ENCODE measurements at regions not wholly inside any gene's neighbourhood (a gene's known extent, or its start where the extent isn't known, plus 50 kb on each side); places are given as distances from the start of the nearest gene placed in this dataset.

DNA sequence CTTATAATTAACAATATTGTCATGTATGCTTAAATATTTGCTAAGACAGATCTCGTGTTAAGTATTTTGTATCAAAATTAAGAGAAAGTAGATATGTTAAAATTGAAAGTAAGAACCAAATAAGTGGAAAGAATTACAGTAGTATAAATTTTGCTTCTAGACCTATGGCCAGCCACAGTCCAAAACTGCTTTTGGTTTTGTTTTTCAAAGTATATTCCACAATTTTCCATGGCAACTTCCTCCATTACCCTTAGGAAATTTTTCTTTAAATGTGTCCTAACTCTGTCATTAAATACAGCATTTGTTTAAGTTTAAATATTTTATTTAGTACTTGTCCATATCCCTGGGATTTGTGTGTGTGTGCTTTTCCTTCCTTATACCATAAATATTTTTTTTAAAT lies 689.0 kb downstream of the DIAPH3 start:
- no peak for DNase-seq

DNA sequence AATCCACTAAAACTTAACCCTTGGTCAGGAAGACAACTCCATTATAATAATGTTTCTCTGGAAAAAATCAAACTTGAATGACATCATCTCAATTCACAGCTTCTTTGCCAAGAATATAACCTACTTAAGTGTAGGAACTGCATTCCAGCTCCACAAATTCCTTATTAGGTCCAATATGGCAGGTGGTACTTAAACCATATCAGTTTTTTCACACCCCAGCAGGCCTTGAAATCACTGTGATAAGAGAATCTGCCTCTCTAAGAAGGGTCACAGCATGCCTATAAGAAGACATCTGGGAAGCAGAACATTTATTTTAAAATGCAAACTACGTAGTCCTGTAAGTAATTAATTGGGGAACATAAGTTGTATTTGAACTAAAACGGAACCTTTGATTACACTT lies 687.8 kb downstream of the DIAPH3 start:
- no peak for DNase-seq

DNA sequence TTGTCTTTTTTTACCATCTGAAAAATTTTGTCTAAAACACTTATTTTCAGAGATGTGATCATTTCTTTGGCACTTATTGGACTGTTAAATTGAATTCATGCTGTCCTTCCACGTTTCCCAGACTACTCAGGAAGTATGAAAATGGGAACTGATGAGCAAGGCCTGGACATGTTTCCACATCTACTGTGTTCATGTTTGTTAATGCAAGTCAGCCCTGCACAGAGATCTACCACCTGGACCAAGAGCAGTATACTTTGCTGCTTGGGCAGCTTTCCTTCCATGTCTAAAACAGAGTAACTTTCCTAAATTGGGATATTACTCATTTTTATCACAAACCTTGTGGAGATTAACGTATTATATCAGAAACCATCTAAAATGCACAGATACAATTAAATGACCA lies 687.4 kb downstream of the DIAPH3 start:
- DNase-seq = peak in 1 of 4 experiments; percentile 6

DNA sequence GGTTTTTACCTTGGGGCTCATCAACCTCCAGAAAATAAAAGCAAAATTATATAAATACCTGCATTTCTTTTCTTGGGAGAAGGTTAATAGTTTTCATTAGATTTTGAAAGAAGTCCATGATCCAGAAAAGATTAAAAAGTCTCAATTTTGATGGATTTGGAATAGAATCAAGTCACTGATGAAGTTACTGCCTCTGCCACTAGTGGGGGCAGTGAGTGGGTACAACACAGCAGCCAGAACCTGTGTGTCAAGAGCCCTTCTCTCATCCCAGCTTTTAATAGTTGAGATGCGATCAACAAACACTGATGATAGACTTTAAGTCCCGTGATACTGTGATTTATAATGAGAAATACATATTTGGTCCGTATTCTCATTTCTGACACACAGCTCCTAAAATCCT lies 686.7 kb downstream of the DIAPH3 start:
- peak in 1 of 4 experiments; percentile 3 for DNase-seq

DNA sequence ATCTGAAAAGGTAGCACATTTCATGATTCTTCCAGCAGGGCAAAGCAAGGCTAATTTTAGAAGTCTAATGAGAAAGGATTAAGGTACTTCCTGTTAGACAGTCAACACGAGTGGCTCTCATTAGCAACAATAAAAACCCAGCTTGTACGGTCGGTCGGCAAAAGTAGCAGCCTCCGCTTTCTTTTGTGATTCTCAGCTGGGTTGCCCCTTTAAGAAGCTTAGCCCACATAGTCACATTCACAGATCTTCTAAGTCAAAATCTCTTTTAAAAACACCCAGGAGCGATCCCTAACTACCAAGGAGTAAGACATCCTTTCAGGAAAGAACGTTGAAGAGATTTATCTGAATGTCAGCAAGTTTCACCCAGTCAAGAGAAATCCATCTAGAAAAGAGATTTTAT lies 684.8 kb downstream of the DIAPH3 start:
- DNase-seq = no peak

DNA sequence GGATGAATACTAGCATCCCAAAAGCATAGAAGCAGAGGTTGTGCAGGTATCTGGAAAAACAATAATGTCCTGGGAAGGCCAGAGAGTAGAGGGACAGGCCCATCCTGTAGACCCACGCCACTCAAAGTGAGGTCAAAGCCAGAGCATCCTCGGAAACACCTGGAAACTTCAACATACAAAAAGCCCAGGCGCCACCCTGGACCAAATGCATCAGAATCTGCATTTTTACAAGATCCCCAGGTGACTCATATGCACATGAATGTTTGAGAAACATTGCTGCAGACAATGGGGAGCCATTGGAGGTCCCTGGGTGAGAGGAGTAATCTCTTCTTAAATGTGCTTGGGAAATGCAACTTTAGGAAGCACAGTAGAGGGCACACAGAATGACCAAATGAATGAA lies 684.1 kb downstream of the DIAPH3 start:
- no peak for DNase-seq

DNA sequence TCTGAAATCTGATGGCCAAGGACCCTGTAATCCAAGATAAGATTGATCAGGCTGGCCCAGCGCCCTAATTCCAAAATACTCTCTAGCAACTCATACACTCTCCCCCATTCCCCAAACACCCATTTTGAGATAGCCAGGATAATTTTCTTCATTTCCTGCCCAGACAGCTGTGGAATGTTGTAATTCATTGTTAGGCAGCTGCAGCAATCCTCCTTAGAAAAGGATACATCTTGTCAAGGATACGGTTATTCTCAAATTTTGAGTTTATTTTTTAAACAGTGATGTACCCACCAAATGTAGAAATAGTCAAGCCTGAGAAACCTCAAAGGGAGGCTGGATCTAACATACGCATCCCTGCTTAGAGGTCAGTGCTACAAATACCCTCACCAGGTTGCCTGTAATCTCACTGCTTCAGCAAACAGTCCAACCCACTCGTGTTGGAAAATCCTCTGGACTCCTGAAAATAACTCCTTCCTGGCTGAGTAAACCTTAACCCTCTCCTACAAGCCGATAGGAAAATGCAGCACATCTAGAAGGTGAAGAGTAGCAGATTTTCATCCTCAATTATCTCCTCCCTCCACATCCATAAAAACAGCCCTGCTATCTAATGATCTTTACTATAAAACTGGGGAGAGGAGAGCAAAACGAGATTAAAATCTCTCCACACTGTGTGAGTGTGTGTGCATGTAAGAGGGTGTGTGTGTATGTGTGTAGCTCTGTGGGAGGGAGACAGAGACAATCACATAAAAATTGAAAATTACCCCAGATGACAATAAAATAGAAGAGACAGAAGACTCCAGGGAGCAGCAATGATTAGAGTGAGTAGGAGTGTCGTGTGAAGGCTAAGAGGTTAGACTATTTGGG lies 683.1 kb downstream of the DIAPH3 start:
- DNase-seq = no peak

DNA sequence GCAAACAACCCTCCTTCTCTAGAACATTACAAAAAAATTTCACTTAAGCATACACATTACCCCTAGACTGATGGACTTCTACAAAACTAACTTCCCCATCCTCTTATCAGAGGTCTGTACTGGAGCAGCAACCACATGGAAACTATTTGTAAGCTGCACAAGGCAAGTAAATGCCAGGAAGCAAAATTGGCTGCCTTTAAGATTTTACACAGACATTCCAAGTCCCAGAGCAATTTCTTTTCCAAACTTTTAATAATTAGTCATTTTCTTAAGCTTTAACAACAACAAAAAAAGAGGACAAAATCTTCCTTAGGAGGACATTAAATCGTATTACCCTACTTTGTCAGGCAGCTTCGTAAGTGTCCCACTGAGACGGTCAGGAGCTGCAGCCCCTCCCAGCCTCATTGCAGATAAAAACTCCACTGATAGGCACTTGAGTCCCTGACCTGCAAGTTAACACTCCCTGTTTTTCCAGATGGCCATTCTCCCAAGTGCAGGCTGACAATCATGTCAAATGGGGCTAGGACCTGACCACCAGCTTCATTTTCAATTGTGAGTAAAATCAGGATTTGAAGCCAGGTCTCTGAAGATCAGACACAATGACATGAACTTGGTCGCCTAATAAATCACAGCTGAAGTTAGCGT lies 680.1 kb downstream of the DIAPH3 start:
- peak in 1 of 4 experiments; percentile 2 for DNase-seq

DNA sequence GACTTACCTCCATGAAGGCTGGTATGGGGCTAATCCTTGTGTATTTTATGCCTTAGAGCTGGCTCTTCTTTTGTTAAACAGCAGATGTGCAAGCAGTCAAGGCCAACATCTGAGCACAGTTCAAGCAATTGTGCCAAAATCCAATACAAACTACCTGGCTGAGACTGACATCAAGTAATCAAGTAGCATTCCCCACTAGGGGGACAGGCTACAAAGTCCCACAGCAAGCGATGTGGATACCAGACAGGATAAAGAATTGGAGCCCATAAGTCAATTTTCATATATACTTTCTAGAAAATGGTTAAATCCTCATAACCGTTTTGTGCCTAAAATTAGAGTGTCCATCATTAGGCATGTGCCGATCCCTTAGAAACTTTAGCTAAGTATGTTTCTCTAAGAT lies 675.8 kb downstream of the DIAPH3 start:
- no peak for DNase-seq

DNA sequence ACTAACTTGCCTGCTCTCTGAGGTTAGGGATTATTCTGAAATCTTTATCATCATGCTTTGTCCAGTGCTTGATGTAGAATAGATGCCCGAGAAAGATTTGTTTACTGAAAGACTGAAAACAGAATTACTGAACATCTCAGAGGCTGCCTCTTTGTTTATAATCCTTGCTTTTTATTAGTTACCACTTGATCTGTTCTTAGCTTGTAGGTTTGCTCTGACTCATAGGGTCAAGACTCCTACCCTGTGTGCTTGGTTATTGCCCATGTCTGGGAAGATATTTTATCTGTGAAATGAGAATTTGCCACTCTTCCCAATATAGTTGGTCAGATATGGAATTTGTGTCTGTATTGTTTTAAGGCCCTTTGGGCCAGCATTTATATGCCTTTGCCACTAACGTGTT lies 675.3 kb downstream of the DIAPH3 start:
- DNase-seq = no peak

DNA sequence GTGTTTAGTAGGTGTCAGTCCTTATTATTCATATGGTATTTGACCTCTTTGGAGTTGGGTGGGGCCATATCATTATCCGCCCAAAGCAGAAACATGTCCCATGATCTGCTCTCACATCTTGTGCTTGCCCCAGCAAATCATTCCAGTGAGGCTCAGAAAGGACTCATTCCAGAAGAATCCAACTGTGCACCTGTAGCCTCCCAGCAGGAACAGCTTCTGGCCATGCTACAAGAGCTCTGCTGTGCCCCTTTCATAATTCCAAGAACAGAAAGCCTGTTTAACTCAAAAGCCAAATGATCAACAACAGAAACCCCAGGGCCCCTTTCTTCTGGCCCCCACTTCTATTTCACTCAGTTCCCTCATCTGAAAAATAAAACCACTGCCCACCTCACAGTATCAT lies 673.1 kb downstream of the DIAPH3 start:
- no peak for DNase-seq

DNA sequence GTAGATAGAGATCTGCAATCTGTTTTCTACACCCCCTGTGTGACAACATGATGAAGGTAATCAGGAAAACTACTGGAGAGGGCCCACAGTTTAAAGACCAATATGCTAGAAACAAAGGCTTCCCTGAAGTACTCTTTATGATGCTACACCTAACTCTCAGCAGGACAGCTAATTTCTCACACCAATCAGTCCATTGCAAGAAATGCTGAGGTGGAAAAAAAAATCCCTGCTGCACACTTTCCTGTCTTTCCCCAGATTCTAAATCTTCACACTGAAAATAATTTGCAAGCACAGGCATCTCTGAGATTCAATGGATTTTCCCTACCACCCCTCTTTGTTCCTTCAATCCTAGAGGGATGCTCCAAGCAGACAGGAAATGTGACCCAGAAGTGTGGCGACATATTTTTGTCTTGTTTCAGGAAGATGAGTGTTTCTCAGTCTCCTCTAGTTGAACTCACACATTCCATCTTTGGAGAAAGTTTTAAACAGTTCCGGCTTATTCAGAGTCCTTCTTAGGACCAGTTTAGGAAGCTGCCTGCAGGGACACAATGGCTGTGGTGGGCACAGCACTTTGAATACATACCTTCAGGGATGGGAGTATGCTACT lies 671.6 kb downstream of the DIAPH3 start:
- no peak for DNase-seq

DNA sequence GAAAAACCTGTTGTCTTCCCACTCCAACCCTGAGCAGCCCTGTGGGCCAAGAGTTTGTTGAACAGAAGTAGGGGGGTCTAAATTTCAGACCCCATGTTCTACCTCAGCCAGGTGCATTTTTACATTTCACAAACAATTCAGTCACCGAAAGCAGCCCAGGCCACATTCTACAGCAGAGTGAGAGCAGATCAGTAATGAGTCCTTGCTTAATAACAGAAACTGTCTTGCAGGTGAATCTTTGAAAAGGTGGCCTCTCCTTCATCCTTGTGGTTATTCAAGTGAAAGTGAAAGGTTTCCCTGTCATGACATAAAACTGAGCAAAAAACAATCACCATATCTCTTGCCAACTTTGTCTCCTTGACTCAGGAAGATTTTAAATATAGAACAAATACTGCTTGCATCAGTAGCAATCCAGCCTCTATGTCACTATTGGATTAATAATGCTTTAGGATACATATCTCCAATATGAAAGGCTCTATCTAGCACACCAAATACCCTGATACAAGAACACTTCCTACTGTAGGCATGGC lies 670.2 kb downstream of the DIAPH3 start:
- no peak for DNase-seq

DNA sequence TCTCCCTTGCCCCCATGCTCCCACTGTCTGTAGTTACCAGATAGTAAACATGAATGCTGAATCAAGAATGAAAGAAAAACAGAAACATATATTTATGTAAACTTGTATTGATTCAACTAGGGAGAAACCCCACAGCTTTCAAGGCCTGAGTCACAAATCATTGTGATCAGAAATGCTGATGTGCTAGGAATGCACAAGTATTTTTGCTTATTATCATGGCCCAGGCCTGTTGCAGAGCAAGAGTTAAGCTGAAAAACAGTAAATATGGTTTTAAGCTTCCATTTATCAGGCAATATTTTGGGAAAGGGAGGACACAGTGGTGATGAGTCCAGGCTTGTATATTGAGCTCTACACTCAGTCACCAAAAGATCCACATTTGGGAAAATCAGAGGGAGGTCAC lies 669.6 kb downstream of the DIAPH3 start:
- DNase-seq = no peak

DNA sequence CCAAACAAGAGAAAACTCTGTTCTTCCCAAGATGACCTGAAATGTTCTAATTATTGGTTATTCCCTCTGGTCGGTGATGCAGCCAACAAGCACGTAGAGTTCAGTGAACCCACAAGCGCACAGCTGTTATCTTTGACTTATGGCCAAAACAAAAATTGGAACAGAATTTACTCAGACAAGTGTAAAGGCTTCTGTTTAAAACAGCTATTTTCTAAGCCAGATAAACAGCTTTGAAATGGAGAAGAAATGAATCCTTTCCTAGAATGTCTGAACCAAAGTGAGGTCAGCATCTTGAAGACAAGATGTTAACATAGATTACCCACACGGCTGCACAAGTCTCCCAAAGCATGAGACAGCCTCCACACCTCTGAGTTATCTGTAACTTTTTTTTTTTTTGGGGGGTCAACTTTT lies 669.2 kb downstream of the DIAPH3 start:
- DNase-seq = no peak

DNA sequence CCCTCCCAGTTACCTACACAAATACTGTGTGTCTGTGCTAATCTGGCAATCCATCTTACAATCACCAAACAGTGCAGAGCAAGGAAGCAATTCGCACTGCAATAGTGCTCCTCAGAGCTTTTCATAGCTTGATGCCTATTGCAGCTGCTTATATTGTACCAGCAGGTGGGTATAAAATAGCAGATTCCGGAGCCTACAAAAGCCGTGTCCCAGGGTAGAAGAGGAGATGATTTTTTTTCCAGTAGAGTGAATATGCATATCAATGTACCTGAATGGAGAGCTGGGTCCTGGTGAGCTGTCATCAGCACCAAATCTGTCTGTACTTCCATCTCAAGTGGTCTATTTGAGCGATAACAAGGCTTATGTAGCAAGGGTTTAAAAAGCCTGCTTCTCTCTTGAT lies 668.4 kb downstream of the DIAPH3 start:
- DNase-seq = no peak

DNA sequence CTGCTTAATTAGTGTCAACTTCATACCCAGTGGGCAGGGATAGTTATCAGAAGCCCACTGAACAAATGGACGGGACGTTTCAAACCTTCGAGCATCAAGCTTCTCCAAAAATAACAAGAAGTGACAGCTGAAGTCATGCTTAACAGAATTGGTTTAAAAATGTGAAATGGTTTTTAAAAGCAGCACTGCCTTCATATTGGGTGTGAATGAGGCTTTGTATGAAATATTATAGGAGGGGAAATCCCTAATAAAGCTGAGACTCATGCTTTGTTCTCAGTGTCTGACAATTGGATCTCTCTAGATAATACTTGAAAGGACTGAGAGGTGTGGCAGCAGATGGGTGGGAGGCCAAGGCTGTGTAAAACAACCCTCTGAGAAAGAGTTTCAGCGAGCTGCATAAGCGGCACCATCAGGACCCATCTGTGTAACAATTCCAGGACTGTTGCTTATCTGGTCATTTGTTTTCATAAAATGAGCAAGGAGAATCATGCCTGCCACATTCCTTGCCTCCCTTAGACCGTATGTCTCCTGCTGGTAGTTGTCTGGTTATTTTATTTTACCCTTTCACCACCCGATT lies 667.7 kb downstream of the DIAPH3 start:
- DNase-seq = no peak

DNA sequence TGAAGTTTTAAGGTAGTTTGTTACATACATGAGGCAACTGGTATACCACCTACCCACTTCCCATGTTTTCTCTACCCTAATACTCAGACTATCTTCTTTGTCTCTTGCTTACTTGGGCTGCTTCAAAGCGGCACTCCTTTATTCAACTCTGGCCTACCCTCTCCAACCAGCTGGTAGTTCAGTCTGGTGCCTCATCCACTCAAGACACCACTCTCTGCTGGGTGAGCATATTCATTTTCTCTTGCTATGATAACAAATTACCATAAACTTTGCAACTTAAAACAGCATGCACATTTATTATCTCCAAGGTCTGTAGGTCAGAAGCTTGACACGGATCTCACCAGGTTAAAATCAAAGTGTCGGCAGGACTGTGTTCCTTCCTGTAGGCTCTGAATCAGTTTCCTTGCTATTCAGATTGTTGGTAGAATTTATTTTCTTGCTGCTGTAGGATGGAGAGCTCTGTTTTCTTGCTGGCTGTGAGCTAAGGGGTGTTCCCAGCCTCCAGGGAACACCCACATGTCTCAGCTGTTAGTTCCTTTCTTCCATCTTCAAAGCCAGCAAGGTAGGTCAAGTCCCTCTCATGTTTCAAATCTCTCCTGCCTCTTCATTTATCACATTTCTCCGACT lies 666.0 kb downstream of the DIAPH3 start:
- peak in 1 of 4 experiments; percentile 1 for DNase-seq

DNA sequence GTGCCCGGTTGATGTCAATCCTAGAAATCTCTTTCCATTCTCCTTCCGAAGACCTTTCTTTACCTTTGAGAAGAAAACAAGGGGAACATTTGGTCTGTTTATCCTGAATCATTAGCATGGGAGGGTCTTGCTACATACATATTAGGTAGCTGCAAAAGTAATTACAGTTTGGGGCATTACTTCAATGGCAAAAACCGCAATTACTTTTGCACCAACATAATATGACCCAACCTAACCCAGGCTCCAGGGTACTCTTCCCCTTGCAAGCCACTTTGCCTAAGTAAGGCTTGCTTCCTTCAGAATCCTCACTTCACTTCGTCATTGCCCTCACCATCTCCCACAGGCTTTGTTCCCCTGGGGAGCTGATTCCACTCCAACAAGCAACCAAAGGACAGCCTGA lies 662.7 kb downstream of the DIAPH3 start:
- DNase-seq = no peak

DNA sequence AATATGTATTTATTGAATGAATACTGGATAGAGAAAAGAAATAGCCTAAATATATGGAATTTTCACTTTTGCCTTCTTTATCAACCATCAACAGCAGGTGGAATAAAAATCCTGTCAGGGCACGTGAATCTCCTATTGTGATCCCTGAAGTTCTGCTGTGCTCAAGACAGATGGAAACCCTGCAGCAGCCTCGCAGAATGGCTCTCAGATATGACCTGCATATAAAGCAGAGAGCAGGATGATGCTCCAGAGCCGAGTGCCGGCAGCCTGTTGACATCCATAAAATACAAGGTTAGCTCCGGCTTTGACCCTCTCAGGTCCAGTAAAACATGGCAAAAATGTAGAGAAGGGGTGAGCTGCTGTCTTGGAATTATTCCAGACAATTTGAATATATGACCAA lies 659.3 kb downstream of the DIAPH3 start:
- DNase-seq = no peak

DNA sequence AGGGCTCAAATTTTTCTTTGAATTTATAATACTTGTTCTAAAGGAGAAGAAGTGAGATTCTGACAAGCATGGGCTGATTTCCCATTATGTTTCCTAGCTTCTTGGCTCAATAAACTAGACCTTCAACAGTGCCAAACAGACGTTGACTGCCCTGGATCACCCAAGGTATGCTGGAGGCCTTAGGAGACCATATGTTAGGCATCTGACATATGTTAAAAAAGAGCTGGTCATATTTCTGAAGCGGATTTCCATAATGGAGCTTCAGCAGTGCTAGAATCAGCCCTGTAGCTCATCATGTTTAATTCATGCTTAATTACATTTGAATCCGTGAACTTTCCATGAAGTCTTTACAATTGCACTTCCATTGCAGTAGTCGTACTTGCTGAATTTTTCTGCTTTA lies 653.3 kb downstream of the DIAPH3 start:
- no peak for DNase-seq

DNA sequence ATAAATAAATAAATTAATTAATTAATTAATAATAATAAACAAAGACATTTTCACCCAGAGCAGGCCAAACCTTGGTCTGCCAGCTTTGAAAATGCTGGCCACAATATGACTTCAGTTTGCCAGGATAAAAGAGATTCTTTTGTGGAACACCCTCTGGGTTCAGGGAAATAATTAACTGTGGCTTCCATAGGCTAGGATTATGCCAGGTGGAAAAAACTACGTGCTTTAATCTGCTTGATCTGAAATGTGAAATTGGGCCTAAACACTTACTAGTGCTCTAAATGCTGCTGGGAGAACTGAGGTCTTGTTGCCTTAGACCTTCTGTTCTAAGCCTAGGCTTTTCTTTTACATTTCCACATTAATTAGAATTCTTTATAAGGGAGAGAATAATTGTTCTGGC lies 650.0 kb downstream of the DIAPH3 start:
- DNase-seq = no peak

DNA sequence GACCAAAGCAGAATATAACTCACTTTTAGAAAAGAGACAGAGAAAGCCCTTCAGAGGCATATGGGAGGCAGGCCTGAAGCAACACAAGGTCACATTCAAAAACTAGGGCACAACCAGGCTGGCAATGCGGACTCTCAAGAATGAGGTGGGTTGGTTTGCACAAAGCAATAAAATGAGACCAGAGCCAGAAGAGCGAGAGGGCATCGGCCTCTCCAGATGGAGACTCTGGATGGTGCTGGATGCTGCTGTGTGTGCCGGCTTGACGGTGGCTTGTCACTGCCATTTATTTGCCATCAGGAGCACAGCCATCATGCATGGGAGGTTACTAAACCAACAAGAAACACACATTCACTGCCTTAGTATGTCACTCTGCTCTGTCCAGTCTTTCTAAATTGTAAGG lies 649.4 kb downstream of the DIAPH3 start:
- no peak for DNase-seq
